ENCODE measurements at regions not wholly inside any gene's neighbourhood (a gene's known extent, or its start where the extent isn't known, plus 50 kb on each side); places are given as distances from the start of the nearest gene placed in this dataset.

- no peak for TF ChIP-seq ZNF18 (CRISPR knock-in tag; IDR thresholded peaks at IDR 0.05; ENCODE audit: insufficient replicate concordance)
- no peak for TF ChIP-seq TERF1 (CRISPR knock-in tag; IDR thresholded peaks at IDR 0.05)
- TF ChIP-seq KDM5B (CRISPR knock-in tag; IDR thresholded peaks at IDR 0.05; ENCODE audit: borderline replicate concordance): no peak
- no peak for TF ChIP-seq ZNF280D (CRISPR knock-in tag; IDR thresholded peaks at IDR 0.05)
- TF ChIP-seq RFXAP (CRISPR knock-in tag; IDR thresholded peaks at IDR 0.05; ENCODE audit: borderline replicate concordance): no peak
Observed at GRCh38 chr9:84478996-84479395, 138.4 kb upstream of the SLC28A3 start (continued).

- POLR2A ChIA-PET: no interaction called here
- BruUV-seq (replicated peaks): no TSS peak
- CTCF ChIA-PET (ENCODE audit: low intra/inter-chr PET ratio, low total read pairs): no interaction called here
- FAIRE-seq (no peak), ATAC-seq (no peak), DNase-seq (ENCODE audit: low spot score) (no peak)
- H3K4me1 ChIP-seq (ENCODE audit: insufficient read depth, low read length): no peaks in the 10 kb centered on the region
- in situ Hi-C loops (cut with HindIII; ENCODE audit: extremely low pct_ligation_motif_present, low pct_unique_long_range_greater_than_20kb): no loop called here
- no peak overlapping the region for H3K9ac ChIP-seq (ENCODE audit: insufficient read depth, low read depth, low read length)
- no peaks in the 10 kb centered on the region for H3K9me3 ChIP-seq (ENCODE audit: low read length)
- no peak overlapping the region for H3K4me3 ChIP-seq (replicated peaks in 1 of 3; ENCODE audit: insufficient read depth in 1 of 3, low read depth in 2 of 3, low read length in 3 of 3)
- H3K27me3 ChIP-seq (ENCODE audit: control insufficient read depth in 1 of 2, insufficient read depth in 2 of 2, low read length in 2 of 2): no peaks in the 10 kb centered on the region; a peak in 1 of 5 replicates
- 60% methylated on average over 8 of the region's 9 CpGs for WGBS (ENCODE audit: low lambda C conversion rate)
- no peaks in the 10 kb centered on the region for H3K79me2 ChIP-seq (ENCODE audit: insufficient read depth, low read length)
- H2AFZ ChIP-seq (ENCODE audit: low read length): no peak overlapping the region
- no peak overlapping the region for H3K27ac ChIP-seq (ENCODE audit: extremely low read length, insufficient read depth, low read length)
- H3K36me3 ChIP-seq (replicated peaks in 1 of 2; ENCODE audit: control insufficient read depth in 1 of 2, insufficient read depth in 2 of 2, low read length in 2 of 2): no peaks in the 10 kb centered on the region
- intact Hi-C loops (cut with micrococcal nuclease; ENCODE audit: unreplicated experiment): no loop called here
- no peak overlapping the region for H3K4me2 ChIP-seq (ENCODE audit: low read depth, low read length)
- no peaks in the 10 kb centered on the region for H4K20me1 ChIP-seq (ENCODE audit: insufficient read depth, low read length)
- TF ChIP-seq RFX3 (CRISPR knock-in tag; IDR thresholded peaks at IDR 0.05) (no peak), FOXK2 (IDR thresholded peaks at IDR 0.05) (no peak), SUZ12 (IDR thresholded peaks at IDR 0.05; ENCODE audit: low read depth, low read length) (no peak), ZNF691 (CRISPR knock-in tag; IDR thresholded peaks at IDR 0.05; ENCODE audit: borderline replicate concordance, low read depth) (no peak), ZMAT3 (CRISPR knock-in tag; conservative IDR thresholded peaks at IDR 0.05) (no peak), IRF9 (CRISPR knock-in tag; IDR thresholded peaks at IDR 0.05; ENCODE audit: borderline replicate concordance) (no peak), BHLHE40 (IDR thresholded peaks at IDR 0.05; ENCODE audit: low read length) (no peak), MZF1 (CRISPR knock-in tag; IDR thresholded peaks at IDR 0.05; ENCODE audit: borderline replicate concordance) (no peak), RAD21 (CRISPR knock-in tag; IDR thresholded peaks at IDR 0.05) (no peak), MXD4 (CRISPR knock-in tag; IDR thresholded peaks at IDR 0.05) (no peak), ZNF207 (IDR thresholded peaks at IDR 0.05; ENCODE audit: borderline replicate concordance) (no peak), ZSCAN9 (CRISPR knock-in tag; IDR thresholded peaks at IDR 0.05; ENCODE audit: borderline replicate concordance) (no peak)
Observed at GRCh38 chr9:84480071-84480470, 139.5 kb upstream of the SLC28A3 start.

Measured in HepG2 (cell line).